Erythroblast (primary cell): ENCODE measurements at regions not wholly inside any gene's neighbourhood (a gene's known extent, or its start where the extent isn't known, plus 50 kb on each side); places are given as distances from the start of the nearest gene placed in this dataset.

Source experiments
- GATA1 ChIP-seq: IDR thresholded peaks from 2 replicates; pipeline ENCODE4 v1.6.1; 2011; ENCODE audit warnings: low read depth, mild to moderate bottlenecking, control low read depth, low read length, moderate library complexity
- POLR2A ChIP-seq: IDR thresholded peaks from 2 replicates; pipeline ENCODE4 v1.6.1; 2011; ENCODE audit warnings: mild to moderate bottlenecking, low read length

DNA sequence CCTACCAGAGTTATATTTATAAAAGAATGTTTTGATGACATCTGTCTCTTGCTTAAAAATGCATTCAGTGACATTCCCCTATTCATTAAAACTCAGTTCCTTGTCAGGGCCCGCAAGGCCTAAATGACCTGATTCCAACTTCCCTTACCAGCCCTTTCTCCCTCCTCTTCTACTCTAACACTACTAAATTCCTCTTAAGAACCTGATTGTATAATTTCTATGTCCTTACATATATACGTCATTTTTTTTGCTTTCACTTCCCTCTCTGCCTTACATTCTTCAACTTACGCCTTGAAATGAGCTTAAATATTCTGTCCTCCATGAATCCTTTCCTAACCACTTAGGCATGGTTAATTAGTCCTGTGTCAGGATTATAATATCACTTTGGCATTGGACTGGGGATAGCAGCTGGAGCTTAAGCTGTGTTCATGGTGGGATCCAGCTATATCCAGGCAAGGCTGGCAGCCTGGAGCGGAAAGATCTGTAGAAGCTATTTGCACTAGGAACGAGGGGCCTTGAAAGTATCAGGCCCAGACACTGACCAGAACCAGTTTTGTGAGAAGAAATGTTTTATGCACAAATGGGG, 360.2 kb upstream of the PTBP2 start:
- TF ChIP-seq POLR2A (no peak), GATA1 (no peak)
